ENCODE measurements at regions not wholly inside any gene's neighbourhood (a gene's known extent, or its start where the extent isn't known, plus 50 kb on each side); places are given as distances from the start of the nearest gene placed in this dataset.
"Not testable (repeated sequence)": the region's sequence is repeated elsewhere in the genome, so short reads cannot be mapped to it uniquely, and the experiment has no call there.

- not testable (repeated sequence) for TF ChIP-seq CTCF, POLR2AphosphoS5, POLR2A (IDR thresholded peaks at IDR 0.05)
These were observed 550.3 kb upstream of the CDH2 start for GRCh38 chr18:28727189-28727588.
